Lung (tissue), 11 donors: ENCODE measurements at regions not wholly inside any gene's neighbourhood (a gene's known extent, or its start where the extent isn't known, plus 50 kb on each side); places are given as distances from the start of the nearest gene placed in this dataset.

ENCODE experiments used
- ATAC-seq: fragments of 200-7000 bp; cut with Tn5 transposase; one replicate; pipeline ENCODE4 v1.9.1; 2020; ENCODE audit warnings: moderate number of reproducible peaks; ENCODE audit not compliant: insufficient read depth, low FRiP score
- DNase-seq, 3 donors: peaks; one replicate each; pipeline ENCODE4 v3.0.0-alpha.2; 2013 to 2017
- H3K27ac ChIP-seq, 2 donors: one replicate each; pipeline ENCODE4 v1.5.1; 2013; ENCODE audit warnings: mild to moderate bottlenecking in 2 of 2, moderate library complexity in 2 of 2, control low read depth in 1 of 2, inconsistent platforms in 1 of 2, low read depth in 1 of 2, low read length in 1 of 2
- H3K27me3 ChIP-seq, 3 donors: one replicate each; pipeline ENCODE4 v1.5.1; 2013; ENCODE audit warnings: low read length in 2 of 3; ENCODE audit not compliant: control insufficient read depth in 3 of 3, insufficient read depth in 3 of 3
- H3K36me3 ChIP-seq, 4 donors: one replicate each; pipeline ENCODE4 v1.5.1; 2013; ENCODE audit warnings: low read length in 4 of 4, mild to moderate bottlenecking in 1 of 4, moderate library complexity in 1 of 4; ENCODE audit not compliant: control insufficient read depth in 4 of 4, insufficient read depth in 4 of 4
- H3K4me1 ChIP-seq, 5 donors: one replicate each; pipeline ENCODE4 v1.5.1; 2013; ENCODE audit warnings: low read length in 5 of 5, mild to moderate bottlenecking in 2 of 5, moderate library complexity in 1 of 5; ENCODE audit not compliant: control insufficient read depth in 5 of 5, insufficient read depth in 5 of 5
- H3K4me3 ChIP-seq: one replicate; pipeline ENCODE4 v1.5.1; 2013; ENCODE audit warnings: mild to moderate bottlenecking, control low read depth, moderate library complexity
- H3K9ac ChIP-seq, 2 donors: one replicate each; pipeline ENCODE4 v1.5.1; 2013; ENCODE audit warnings: low read length in 2 of 2, control low read depth in 1 of 2; ENCODE audit not compliant: insufficient read depth in 1 of 2
- H3K9me3 ChIP-seq, 4 donors: one replicate each; pipeline ENCODE4 v1.5.1; 2013; ENCODE audit warnings: low read length in 3 of 4, mild to moderate bottlenecking in 1 of 4, moderate library complexity in 1 of 4; ENCODE audit not compliant: control insufficient read depth in 4 of 4, insufficient read depth in 3 of 4
- CTCF ChIP-seq: IDR thresholded peaks from 2 replicates; pipeline ENCODE4 v1.5.1; 2012; ENCODE audit warnings: mild to moderate bottlenecking; ENCODE audit errors: control extremely low read depth, extremely low read depth
- WGBS, 2 donors: extraction: QIAGEN DNeasy Blood & Tissue Kit; methylation state at CpG; one replicate each; pipeline ENCODE4 v1.1.7; 2013; 5-methylcytosine and 5-hydroxymethylcytosine counted together
- donor health status: control.
- donor health status: control.
- donor health status: Bipolar disorder and iron deficiency.
- donor health status: healthy.
- donor health status: DM: yes; HTN: yes; CAD: no.

- Histone ChIP-seq H3K4me3 (no peak overlapping the region), H3K9ac (no peak overlapping the region), H3K27ac (no peak overlapping the region), H3K27me3 (no peaks in the 10 kb centered on the region), H3K9me3 (peaks cover 0 to 3% (median 0%) of the 10 kb centered on the region in 4 donors), H3K4me1 (peaks cover 0 to 3% (median 0%) of the 10 kb centered on the region in 5 donors), H3K36me3 (no peaks in the 10 kb centered on the region)
- DNase-seq (no peak), ATAC-seq (no peak)
- TF ChIP-seq CTCF, result no peak
- WGBS, 2 donors, result 94% methylated on average over 12 of the region's 12 CpGs
Measured at GRCh38 chr10:52940921-52941320, 168.3 kb upstream of the MBL2 start.

- WGBS, 2 donors, result 93 to 95% methylated on average over 12 of the region's 12 CpGs
- no peak overlapping the region for H3K9ac ChIP-seq
- no peak for TF ChIP-seq CTCF
- DNase-seq (no peak), ATAC-seq (no peak)
- H3K4me3 ChIP-seq, result no peak overlapping the region
- no peaks in the 10 kb centered on the region for H3K36me3 ChIP-seq
- no peak overlapping the region for H3K27ac ChIP-seq
- H3K27me3 ChIP-seq, result no peaks in the 10 kb centered on the region
- H3K4me1 ChIP-seq, result no peaks in the 10 kb centered on the region
- peaks cover 0 to 3% (median 0%) of the 10 kb centered on the region in 4 donors for H3K9me3 ChIP-seq
Measured at GRCh38 chr10:52939894-52940293, 167.3 kb upstream of the MBL2 start.

GRCh38 chr10:52933748-52934147, 161.2 kb upstream of the MBL2 start:
- no peak overlapping the region for H3K4me3 ChIP-seq
- TF ChIP-seq CTCF, result no peak
- H3K9me3 ChIP-seq, result no peaks in the 10 kb centered on the region
- H3K4me1 ChIP-seq, result no peaks in the 10 kb centered on the region
- H3K27me3 ChIP-seq, result no peaks in the 10 kb centered on the region
- no peak for DNase-seq
- H3K27ac ChIP-seq, result no peak overlapping the region
- H3K9ac ChIP-seq, result no peak overlapping the region
- no peak for ATAC-seq
- no peaks in the 10 kb centered on the region for H3K36me3 ChIP-seq
- 80 to 90% methylated on average over 1 of the region's 1 CpG for WGBS, 2 donors

DNA sequence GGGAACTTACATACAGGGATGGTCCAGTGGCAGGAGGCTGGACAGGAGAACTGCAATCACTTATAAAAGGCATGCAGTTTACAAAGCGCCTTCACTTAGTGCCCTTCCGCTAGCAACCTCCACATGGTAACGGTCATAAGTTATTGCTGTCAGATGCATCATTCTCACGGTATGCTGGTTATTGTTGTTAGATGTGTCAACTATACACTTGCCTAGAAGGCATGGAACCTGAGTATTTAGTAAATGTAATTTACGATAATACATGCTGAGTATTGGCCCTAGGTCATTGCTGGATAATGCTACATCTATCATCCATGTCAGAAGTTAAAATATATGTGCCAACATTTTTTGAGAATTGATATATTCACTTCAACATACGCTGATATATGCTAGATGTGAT, 155.1 kb upstream of the MBL2 start:
- no peak for DNase-seq
- H3K36me3 ChIP-seq, result no peaks in the 10 kb centered on the region
- no peak overlapping the region for H3K4me3 ChIP-seq
- no peak overlapping the region for H3K9ac ChIP-seq
- H3K9me3 ChIP-seq, result no peaks in the 10 kb centered on the region
- no peak for TF ChIP-seq CTCF
- H3K4me1 ChIP-seq, result no peaks in the 10 kb centered on the region
- no peak for ATAC-seq
- H3K27me3 ChIP-seq, result no peaks in the 10 kb centered on the region
- H3K27ac ChIP-seq, result no peak overlapping the region
- WGBS, 2 donors, result 94% methylated on average over 6 of the region's 6 CpGs
